ENCODE measurements at regions not wholly inside any gene's neighbourhood (a gene's known extent, or its start where the extent isn't known, plus 50 kb on each side); places are given as distances from the start of the nearest gene placed in this dataset.

- no peaks in the 10 kb centered on the region for H3K4me1 ChIP-seq
- no peak for DNase-seq
- intact Hi-C loops (cut with micrococcal nuclease): no loop called here
- no peak overlapping the region for H3K27ac ChIP-seq (replicated peaks)
- no peaks in the 10 kb centered on the region for H3K36me3 ChIP-seq
- TF ChIP-seq CTCF (IDR thresholded peaks at IDR 0.05; ENCODE audit: borderline replicate concordance): no peak
- no peaks in the 10 kb centered on the region for H3K9me3 ChIP-seq (replicated peaks)
- no peak overlapping the region for H3K4me3 ChIP-seq
- H3K27me3 ChIP-seq (ENCODE audit: low read depth): no peaks in the 10 kb centered on the region
Measured at GRCh38 chrX:117096528-117096927, 633.8 kb upstream of the CT83 start.

GRCh38 chrX:117095393-117095792, 632.6 kb upstream of the CT83 start:
- intact Hi-C loops (cut with micrococcal nuclease): no loop called here
- Histone ChIP-seq H3K27ac (replicated peaks) (no peak overlapping the region), H3K4me1 (no peaks in the 10 kb centered on the region), H3K27me3 (ENCODE audit: low read depth) (no peaks in the 10 kb centered on the region), H3K4me3 (no peak overlapping the region), H3K9me3 (replicated peaks) (no peaks in the 10 kb centered on the region), H3K36me3 (no peaks in the 10 kb centered on the region)
- TF ChIP-seq CTCF (IDR thresholded peaks at IDR 0.05; ENCODE audit: borderline replicate concordance): no peak
- DNase-seq: no peak

- no peak overlapping the region for H3K27ac ChIP-seq (replicated peaks)
Measured at GRCh38 chrX:117094149-117094548, 631.4 kb upstream of the CT83 start.

GRCh38 chrX:117093319-117093718, 630.5 kb upstream of the CT83 start:
- no peaks in the 10 kb centered on the region for H3K27me3 ChIP-seq (ENCODE audit: low read depth)
- H3K36me3 ChIP-seq: no peaks in the 10 kb centered on the region
- no peaks in the 10 kb centered on the region for H3K4me1 ChIP-seq
- no peak overlapping the region for H3K4me3 ChIP-seq
- H3K27ac ChIP-seq (replicated peaks): no peak overlapping the region
- no peak for TF ChIP-seq CTCF (IDR thresholded peaks at IDR 0.05; ENCODE audit: borderline replicate concordance)
- intact Hi-C loops (cut with micrococcal nuclease): no loop called here
- H3K9me3 ChIP-seq (replicated peaks): no peaks in the 10 kb centered on the region
- DNase-seq: no peak

More at GRCh38 chrX:117094149-117094548, 631.4 kb upstream of the CT83 start:
- Histone ChIP-seq H3K9me3 (replicated peaks) (no peaks in the 10 kb centered on the region), H3K36me3 (no peaks in the 10 kb centered on the region), H3K4me3 (no peak overlapping the region), H3K27me3 (ENCODE audit: low read depth) (no peaks in the 10 kb centered on the region), H3K4me1 (no peaks in the 10 kb centered on the region)
- no peak for TF ChIP-seq CTCF (IDR thresholded peaks at IDR 0.05; ENCODE audit: borderline replicate concordance)
- no peak for DNase-seq
- intact Hi-C loops (cut with micrococcal nuclease): no loop called here

- Histone ChIP-seq H3K4me1 (no peaks in the 10 kb centered on the region), H3K27ac (replicated peaks) (no peak overlapping the region), H3K9me3 (replicated peaks) (no peaks in the 10 kb centered on the region), H3K27me3 (ENCODE audit: low read depth) (no peaks in the 10 kb centered on the region), H3K36me3 (no peaks in the 10 kb centered on the region), H3K4me3 (no peak overlapping the region)
- intact Hi-C loops (cut with micrococcal nuclease): no loop called here
- no peak for TF ChIP-seq CTCF (IDR thresholded peaks at IDR 0.05; ENCODE audit: borderline replicate concordance)
- DNase-seq: no peak
Measured at GRCh38 chrX:117092641-117093040, 629.9 kb upstream of the CT83 start.

GRCh38 chrX:117063224-117063623, 600.4 kb upstream of the CT83 start:
- peaks cover 4% of the 10 kb centered on the region for H3K9me3 ChIP-seq (replicated peaks)
- DNase-seq: no peak

More at GRCh38 chrX:117063224-117063623, 600.4 kb upstream of the CT83 start:
- H3K36me3 ChIP-seq: no peaks in the 10 kb centered on the region
- H3K27me3 ChIP-seq (ENCODE audit: low read depth): no peaks in the 10 kb centered on the region
- H3K27ac ChIP-seq (replicated peaks): no peak overlapping the region
- no peak overlapping the region for H3K4me3 ChIP-seq
- TF ChIP-seq CTCF (IDR thresholded peaks at IDR 0.05; ENCODE audit: borderline replicate concordance): no peak
- no peaks in the 10 kb centered on the region for H3K4me1 ChIP-seq
- intact Hi-C loops (cut with micrococcal nuclease): no loop called here

All from left ventricle myocardium inferior (tissue), 1 donor.